ENCODE measurements at regions not wholly inside any gene's neighbourhood (a gene's known extent, or its start where the extent isn't known, plus 50 kb on each side); places are given as distances from the start of the nearest gene placed in this dataset.

GRCh38 chr3:176190755-176191154 is 1006.5 kb downstream of the TBL1XR1 start:
- in situ Hi-C loops (cut with MboI; ENCODE audit: low sequenced_read_pairs in 4 of 4), result no loop called here
- no peaks in the 10 kb centered on the region for H3K4me1 ChIP-seq
- intact Hi-C loops (cut with DNase I; ENCODE audit: low total_unique reads), result no loop called here
- H3K4me3 ChIP-seq, result no peak overlapping the region
- DNase-seq, result no peak
- H3K27me3 ChIP-seq, result no peaks in the 10 kb centered on the region
- H3K27ac ChIP-seq, result no peak overlapping the region
- no peaks in the 10 kb centered on the region for H3K36me3 ChIP-seq
- ATAC-seq, result no peak
- TF ChIP-seq CTCF (IDR thresholded peaks at IDR 0.05 in 4 of 5, conservative IDR thresholded peaks at IDR 0.05 in 1 of 5) (no peak), POLR2A (IDR thresholded peaks at IDR 0.05) (no peak)
- H3K9me3 ChIP-seq, result no peaks in the 10 kb centered on the region

GRCh38 chr3:176183181-176183580 is 1014.1 kb downstream of the TBL1XR1 start:
- H3K27ac ChIP-seq, result no peak overlapping the region
- in situ Hi-C loops (cut with MboI; ENCODE audit: low sequenced_read_pairs in 4 of 4), result no loop called here
- no peak overlapping the region for H3K4me3 ChIP-seq
- intact Hi-C loops (cut with DNase I; ENCODE audit: low total_unique reads), result no loop called here
- no peaks in the 10 kb centered on the region for H3K36me3 ChIP-seq
- no peak for DNase-seq
- no peaks in the 10 kb centered on the region for H3K27me3 ChIP-seq
- no peaks in the 10 kb centered on the region for H3K9me3 ChIP-seq
- ATAC-seq, result no peak
- TF ChIP-seq POLR2A (IDR thresholded peaks at IDR 0.05) (no peak), CTCF (IDR thresholded peaks at IDR 0.05 in 4 of 5, conservative IDR thresholded peaks at IDR 0.05 in 1 of 5) (no peak)
- H3K4me1 ChIP-seq, result no peaks in the 10 kb centered on the region

- Histone ChIP-seq H3K27me3 (no peaks in the 10 kb centered on the region), H3K36me3 (no peaks in the 10 kb centered on the region), H3K4me3 (no peak overlapping the region), H3K4me1 (no peaks in the 10 kb centered on the region), H3K9me3 (no peaks in the 10 kb centered on the region), H3K27ac (no peak overlapping the region)
- ATAC-seq (no peak), DNase-seq (no peak)
- intact Hi-C loops (cut with DNase I; ENCODE audit: low total_unique reads) (no loop called here), in situ Hi-C loops (cut with MboI; ENCODE audit: low sequenced_read_pairs in 4 of 4) (no loop called here)
- TF ChIP-seq POLR2A (IDR thresholded peaks at IDR 0.05) (no peak), CTCF (IDR thresholded peaks at IDR 0.05 in 4 of 5, conservative IDR thresholded peaks at IDR 0.05 in 1 of 5) (no peak)
Measured at GRCh38 chr3:176174060-176174459, 1023.2 kb downstream of the TBL1XR1 start.

GRCh38 chr3:176172492-176172891 is 1024.8 kb downstream of the TBL1XR1 start:
- Histone ChIP-seq H3K27me3 (no peaks in the 10 kb centered on the region), H3K4me1 (no peaks in the 10 kb centered on the region), H3K4me3 (no peak overlapping the region), H3K36me3 (no peaks in the 10 kb centered on the region), H3K27ac (no peak overlapping the region), H3K9me3 (no peaks in the 10 kb centered on the region)
- no peak for TF ChIP-seq CTCF (IDR thresholded peaks at IDR 0.05 in 4 of 5, conservative IDR thresholded peaks at IDR 0.05 in 1 of 5)
- TF ChIP-seq POLR2A (IDR thresholded peaks at IDR 0.05), result no peak
- in situ Hi-C loops (cut with MboI; ENCODE audit: low sequenced_read_pairs in 4 of 4), result no loop called here
- no peak for DNase-seq
- ATAC-seq, result no peak
- intact Hi-C loops (cut with DNase I; ENCODE audit: low total_unique reads), result no loop called here

- no peaks in the 10 kb centered on the region for H3K27me3 ChIP-seq
- DNase-seq (no peak), ATAC-seq (no peak)
- H3K27ac ChIP-seq, result no peak overlapping the region
- H3K4me1 ChIP-seq, result no peaks in the 10 kb centered on the region
- intact Hi-C loops (cut with DNase I; ENCODE audit: low total_unique reads), result no loop called here
- H3K36me3 ChIP-seq, result no peaks in the 10 kb centered on the region
- in situ Hi-C loops (cut with MboI; ENCODE audit: low sequenced_read_pairs in 4 of 4), result no loop called here
- no peak overlapping the region for H3K4me3 ChIP-seq
- H3K9me3 ChIP-seq, result no peaks in the 10 kb centered on the region
- TF ChIP-seq CTCF (IDR thresholded peaks at IDR 0.05 in 4 of 5, conservative IDR thresholded peaks at IDR 0.05 in 1 of 5), result no peak
- TF ChIP-seq POLR2A (IDR thresholded peaks at IDR 0.05), result no peak
Measured at GRCh38 chr3:176167272-176167671, 1030.0 kb downstream of the TBL1XR1 start.

Data from gastrocnemius medialis (tissue), 4 donors.